Vagina (tissue), 2 donors: ENCODE measurements at regions not wholly inside any gene's neighbourhood (a gene's known extent, or its start where the extent isn't known, plus 50 kb on each side); places are given as distances from the start of the nearest gene placed in this dataset.

Experiments
- POLR2A ChIP-seq, 2 donors: fragments of 450-650 bp; IDR thresholded peaks; one replicate each; pipeline ENCODE4 v1.6.1; 2017; ENCODE audit warnings: antibody characterized with exemption in 2 of 2, mild to moderate bottlenecking in 2 of 2, moderate library complexity in 2 of 2
- POLR2AphosphoS5 ChIP-seq, 2 donors: sonication (generic); formaldehyde crosslinking; IDR thresholded peaks; one replicate each; pipeline ENCODE4 v1.9.0; 2017; ENCODE audit warnings: antibody characterized with exemption in 2 of 2, mild to moderate bottlenecking in 2 of 2, low read depth in 1 of 2; ENCODE audit not compliant: insufficient read depth in 1 of 2
- TF ChIP-seq, protein P1 (sequence below), 3 experiments: fragments of 450-650 bp in 2 of 3; fragments of 200-600 bp in 1 of 3; sonication (generic) in 1 of 3; IDR thresholded peaks; one replicate each; pipeline ENCODE4 v1.5.1; 2017 to 2019; ENCODE audit warnings: antibody characterized with exemption in 3 of 3, mild to moderate bottlenecking in 2 of 3, moderate library complexity in 2 of 3

DNA sequence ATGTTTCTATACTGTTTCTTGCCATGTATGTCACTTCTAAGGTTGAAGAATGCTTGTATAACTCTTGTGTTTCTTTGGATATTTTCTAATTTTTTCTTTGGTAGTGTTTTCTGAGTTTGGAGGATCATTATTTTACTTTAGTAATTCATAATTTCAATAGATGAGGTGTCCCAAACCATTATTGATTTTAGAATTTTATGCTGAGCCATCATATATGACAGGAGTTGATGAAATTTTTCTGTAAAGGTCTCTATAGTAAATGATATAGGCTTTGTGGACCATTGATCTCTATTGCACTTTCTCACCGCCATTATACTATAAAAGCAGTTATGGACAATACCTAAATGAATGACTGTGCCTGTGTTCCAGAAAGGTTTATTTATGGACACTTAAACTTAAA is 183.3 kb upstream of the PPP1R3A start:
- TF ChIP-seq, protein P1, sequence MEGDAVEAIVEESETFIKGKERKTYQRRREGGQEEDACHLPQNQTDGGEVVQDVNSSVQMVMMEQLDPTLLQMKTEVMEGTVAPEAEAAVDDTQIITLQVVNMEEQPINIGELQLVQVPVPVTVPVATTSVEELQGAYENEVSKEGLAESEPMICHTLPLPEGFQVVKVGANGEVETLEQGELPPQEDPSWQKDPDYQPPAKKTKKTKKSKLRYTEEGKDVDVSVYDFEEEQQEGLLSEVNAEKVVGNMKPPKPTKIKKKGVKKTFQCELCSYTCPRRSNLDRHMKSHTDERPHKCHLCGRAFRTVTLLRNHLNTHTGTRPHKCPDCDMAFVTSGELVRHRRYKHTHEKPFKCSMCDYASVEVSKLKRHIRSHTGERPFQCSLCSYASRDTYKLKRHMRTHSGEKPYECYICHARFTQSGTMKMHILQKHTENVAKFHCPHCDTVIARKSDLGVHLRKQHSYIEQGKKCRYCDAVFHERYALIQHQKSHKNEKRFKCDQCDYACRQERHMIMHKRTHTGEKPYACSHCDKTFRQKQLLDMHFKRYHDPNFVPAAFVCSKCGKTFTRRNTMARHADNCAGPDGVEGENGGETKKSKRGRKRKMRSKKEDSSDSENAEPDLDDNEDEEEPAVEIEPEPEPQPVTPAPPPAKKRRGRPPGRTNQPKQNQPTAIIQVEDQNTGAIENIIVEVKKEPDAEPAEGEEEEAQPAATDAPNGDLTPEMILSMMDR (IDR thresholded peaks at IDR 0.05) = no peak
- TF ChIP-seq POLR2AphosphoS5 (IDR thresholded peaks at IDR 0.05; ENCODE audit: insufficient read depth in 1 of 2, low read depth in 1 of 2) (no peak), POLR2A (IDR thresholded peaks at IDR 0.05) (no peak)
